H1 (cell line): ENCODE measurements at regions not wholly inside any gene's neighbourhood (a gene's known extent, or its start where the extent isn't known, plus 50 kb on each side); places are given as distances from the start of the nearest gene placed in this dataset.

Source experiments
- SIN3A ChIP-seq, 2 experiments: IDR thresholded peaks in 1 of 2; conservative IDR thresholded peaks in 1 of 2; 2 replicates each; pipeline ENCODE4 v1.6.1; 2011 to 2012; ENCODE audit warnings: low read length in 2 of 2, improper control_type of control experiment in 1 of 2, low read depth in 1 of 2, mild to moderate bottlenecking in 1 of 2

DNA sequence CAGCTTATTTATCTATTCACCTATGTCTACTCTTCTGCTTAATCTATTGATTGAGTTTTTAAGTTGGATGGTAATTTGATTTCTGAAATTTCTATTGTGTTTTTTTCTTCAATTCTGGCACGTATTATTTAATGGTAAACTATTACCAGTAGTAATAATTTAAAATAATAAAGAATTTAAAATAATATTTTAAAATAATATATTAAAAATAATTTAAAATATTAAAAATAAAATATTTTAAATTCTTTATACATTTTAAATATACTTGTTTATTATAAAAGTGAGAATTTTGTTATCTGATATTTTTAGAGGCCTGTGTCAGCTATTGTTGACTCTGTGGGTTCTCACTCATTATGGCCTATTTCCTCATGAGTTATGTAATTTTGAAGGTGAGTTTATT, 100.7 kb upstream of the SPATA16 start (continued):
- TF ChIP-seq SIN3A (conservative IDR thresholded peaks at IDR 0.05 in 1 of 2, IDR thresholded peaks at IDR 0.05 in 1 of 2; ENCODE audit: low read depth in 1 of 2, low read length in 2 of 2) = no peak
- TF ChIP-seq, all 59 proteins: peak for 0
